Keratinocyte (primary cell): ENCODE measurements at regions not wholly inside any gene's neighbourhood (a gene's known extent, or its start where the extent isn't known, plus 50 kb on each side); places are given as distances from the start of the nearest gene placed in this dataset.

Experiments
- DNase-seq: peaks from one replicate; pipeline ENCODE4 v3.0.0-alpha.2; 2011; ENCODE audit warnings: low read depth, missing footprints, low spot score
- FAIRE-seq: peaks from 2 replicates; lab custom pipeline; 2011; peaks lifted over from hg19 to GRCh38; lab: Jason Lieb, UNC
- H2AFZ ChIP-seq: 2 replicates; pipeline ENCODE4 v1.6.0; 2012; ENCODE audit warnings: low read length, control low read depth, inconsistent platforms; ENCODE audit not compliant: control insufficient read depth
- H3K27ac ChIP-seq: 2 replicates; pipeline ENCODE4 v1.5.1; 2011; ENCODE audit warnings: low read length; ENCODE audit not compliant: control insufficient read depth, insufficient read depth
- H3K27me3 ChIP-seq: 3 replicates; pipeline ENCODE4 v1.6.0; 2011; ENCODE audit warnings: low read length; ENCODE audit not compliant: control insufficient read depth, insufficient read depth; ENCODE audit errors: extremely low read depth
- H3K36me3 ChIP-seq, 2 experiments: 2 replicates in 1 of 2; 3 replicates in 1 of 2; pipeline ENCODE4 v1.5.1; 2011; ENCODE audit warnings: low read length in 2 of 2, mild to moderate bottlenecking in 1 of 2; ENCODE audit not compliant: control insufficient read depth in 2 of 2, insufficient read depth in 2 of 2; ENCODE audit errors: extremely low read depth in 1 of 2
- H3K4me1 ChIP-seq: 3 replicates; pipeline ENCODE4 v1.5.1; 2011; ENCODE audit warnings: low read length; ENCODE audit not compliant: control insufficient read depth, insufficient read depth; ENCODE audit errors: extremely low read depth
- H3K4me2 ChIP-seq: 3 replicates; pipeline ENCODE4 v1.6.0; 2011; ENCODE audit warnings: low read depth, low read length; ENCODE audit not compliant: control insufficient read depth, insufficient read depth; ENCODE audit errors: extremely low read depth
- H3K4me3 ChIP-seq, 3 experiments: fragments of 200-600 bp in 1 of 3; sonication (generic) in 1 of 3; 2 replicates in 2 of 3; 3 replicates in 1 of 3; pipeline ENCODE4 v1.5.1; 2011 to 2016; ENCODE audit warnings: low read length in 3 of 3, mild to moderate bottlenecking in 3 of 3, control low read depth in 2 of 3, inconsistent platforms in 1 of 3, low read depth in 1 of 3, mixed read lengths in 1 of 3, mixed run types in 1 of 3, moderate library complexity in 1 of 3; ENCODE audit not compliant: control insufficient read depth in 2 of 3, insufficient read depth in 2 of 3; ENCODE audit errors: extremely low read depth in 1 of 3
- H3K79me2 ChIP-seq: 2 replicates; pipeline ENCODE4 v1.6.0; 2012; ENCODE audit warnings: low read length; ENCODE audit not compliant: control insufficient read depth, insufficient read depth
- H3K9ac ChIP-seq: 3 replicates; pipeline ENCODE4 v1.6.0; 2011; ENCODE audit warnings: low read length; ENCODE audit not compliant: control insufficient read depth, insufficient read depth; ENCODE audit errors: extremely low read depth
- H3K9me1 ChIP-seq: 3 replicates; pipeline ENCODE4 v1.6.0; 2011; ENCODE audit warnings: low read length; ENCODE audit not compliant: control insufficient read depth, insufficient read depth; ENCODE audit errors: extremely low read depth
- H3K9me3 ChIP-seq: 2 replicates; pipeline ENCODE4 v1.5.1; 2012; ENCODE audit warnings: low read depth, low read length; ENCODE audit not compliant: control insufficient read depth
- H4K20me1 ChIP-seq: 3 replicates; pipeline ENCODE4 v1.6.0; 2011; ENCODE audit warnings: low read length; ENCODE audit not compliant: control insufficient read depth, insufficient read depth; ENCODE audit errors: extremely low read depth
- EZH2 ChIP-seq: IDR thresholded peaks from one replicate; pipeline ENCODE4 v1.6.1; 2012; ENCODE audit warnings: inconsistent platforms, mild to moderate bottlenecking, low read length, moderate library complexity
- dilution Hi-C: fragments of 300-500 bp; cut with MboI; formaldehyde crosslinking; loops from one replicate; pipeline ENCODE4 v1.7.0; 2020; ENCODE audit warnings: low sequenced_read_pairs; ENCODE audit not compliant: extremely low pct_ligation_motif_present
- TF ChIP-seq, protein P1 (sequence below), 3 experiments: IDR thresholded peaks in 1 of 3; conservative IDR thresholded peaks in 1 of 3; optimal IDR thresholded peaks in 1 of 3; 2 replicates in 2 of 3; 3 replicates in 1 of 3; pipeline versions ENCODE3 to v1.5.1; 2011; ENCODE audit warnings: low read length in 3 of 3, mild to moderate bottlenecking in 3 of 3, moderate library complexity in 2 of 3, control low read depth in 1 of 3, inconsistent platforms in 1 of 3; ENCODE audit not compliant: insufficient read depth in 2 of 3; ENCODE audit errors: extremely low read depth in 1 of 3

DNA sequence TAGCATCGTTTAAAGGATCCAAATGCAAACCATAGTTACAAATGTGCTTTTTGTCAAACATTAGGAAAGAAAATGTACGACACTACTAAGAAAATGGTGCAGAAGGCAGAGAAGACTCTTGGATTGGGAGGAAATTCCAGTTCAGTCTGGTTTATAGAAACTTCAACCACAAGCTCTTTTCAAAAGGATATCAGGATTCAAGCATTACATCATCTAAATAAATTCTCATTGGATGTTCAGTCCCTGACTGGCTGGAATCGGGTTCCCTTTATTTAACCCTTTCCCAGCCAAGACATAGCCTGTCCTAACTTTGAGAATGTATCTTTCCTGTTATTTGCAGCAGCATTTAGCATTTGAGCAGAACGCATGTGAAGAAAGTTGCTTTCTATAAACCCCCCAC, 184.6 kb downstream of the LMO4 start:
- Histone ChIP-seq H2AFZ (no peak overlapping the region), H4K20me1 (no peaks in the 10 kb centered on the region), H3K9me3 (no peaks in the 10 kb centered on the region), H3K4me2 (no peak overlapping the region), H3K9me1 (no peaks in the 10 kb centered on the region), H3K79me2 (no peaks in the 10 kb centered on the region), H3K27me3 (no peaks in the 10 kb centered on the region), H3K4me1 (no peaks in the 10 kb centered on the region), H3K4me3 (no peak overlapping the region), H3K27ac (no peak overlapping the region), H3K36me3 (no peaks in the 10 kb centered on the region), H3K9ac (no peak overlapping the region)
- FAIRE-seq (no peak), DNase-seq (no peak)
- dilution Hi-C loops = no loop called here
- TF ChIP-seq, protein P1, sequence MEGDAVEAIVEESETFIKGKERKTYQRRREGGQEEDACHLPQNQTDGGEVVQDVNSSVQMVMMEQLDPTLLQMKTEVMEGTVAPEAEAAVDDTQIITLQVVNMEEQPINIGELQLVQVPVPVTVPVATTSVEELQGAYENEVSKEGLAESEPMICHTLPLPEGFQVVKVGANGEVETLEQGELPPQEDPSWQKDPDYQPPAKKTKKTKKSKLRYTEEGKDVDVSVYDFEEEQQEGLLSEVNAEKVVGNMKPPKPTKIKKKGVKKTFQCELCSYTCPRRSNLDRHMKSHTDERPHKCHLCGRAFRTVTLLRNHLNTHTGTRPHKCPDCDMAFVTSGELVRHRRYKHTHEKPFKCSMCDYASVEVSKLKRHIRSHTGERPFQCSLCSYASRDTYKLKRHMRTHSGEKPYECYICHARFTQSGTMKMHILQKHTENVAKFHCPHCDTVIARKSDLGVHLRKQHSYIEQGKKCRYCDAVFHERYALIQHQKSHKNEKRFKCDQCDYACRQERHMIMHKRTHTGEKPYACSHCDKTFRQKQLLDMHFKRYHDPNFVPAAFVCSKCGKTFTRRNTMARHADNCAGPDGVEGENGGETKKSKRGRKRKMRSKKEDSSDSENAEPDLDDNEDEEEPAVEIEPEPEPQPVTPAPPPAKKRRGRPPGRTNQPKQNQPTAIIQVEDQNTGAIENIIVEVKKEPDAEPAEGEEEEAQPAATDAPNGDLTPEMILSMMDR (optimal IDR thresholded peaks at IDR 0.05 in 1 of 3, IDR thresholded peaks at IDR 0.05 in 1 of 3, conservative IDR thresholded peaks at IDR 0.05 in 1 of 3; ENCODE audit: extremely low read depth in 1 of 3, insufficient read depth in 2 of 3, low read length in 3 of 3) = no peak
- no peak for TF ChIP-seq EZH2

DNA sequence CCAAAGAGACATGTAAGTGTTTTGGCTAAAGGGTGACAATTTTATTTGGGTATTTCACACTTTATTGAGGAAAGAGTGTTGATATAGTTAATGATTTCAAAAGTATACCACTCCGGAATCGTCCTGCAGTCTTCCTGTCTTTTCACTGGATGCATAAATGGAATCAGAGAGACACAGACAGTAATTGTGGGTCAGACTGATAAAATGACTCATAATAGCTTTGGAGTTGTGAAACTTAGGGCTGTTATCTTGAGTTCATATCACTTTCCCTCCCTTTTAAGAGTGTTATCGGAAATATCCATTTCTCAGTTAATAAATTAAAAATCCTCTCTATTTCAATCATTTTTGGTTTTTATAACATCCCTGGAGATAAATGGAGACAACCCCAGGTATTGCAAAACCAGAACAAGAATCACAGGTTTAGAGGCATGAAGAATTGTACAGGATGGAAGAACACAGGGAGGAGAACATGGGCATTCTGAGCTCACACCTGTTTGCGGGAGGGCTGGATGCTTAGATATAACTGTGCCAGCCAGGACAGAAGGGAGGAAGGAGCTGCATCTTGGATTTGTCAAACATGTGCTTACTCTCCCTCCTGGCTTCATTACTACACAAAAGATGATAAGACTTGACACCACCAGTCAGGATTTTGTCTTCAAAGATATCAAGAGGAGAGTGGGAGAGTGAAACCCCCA, 185.4 kb downstream of the LMO4 start:
- Histone ChIP-seq H3K4me1 (no peaks in the 10 kb centered on the region), H3K4me2 (no peak overlapping the region), H3K9me1 (no peaks in the 10 kb centered on the region), H3K4me3 (no peak overlapping the region), H2AFZ (no peak overlapping the region), H3K79me2 (no peaks in the 10 kb centered on the region), H3K36me3 (no peaks in the 10 kb centered on the region), H4K20me1 (no peaks in the 10 kb centered on the region), H3K27ac (no peak overlapping the region), H3K9ac (no peak overlapping the region), H3K27me3 (no peaks in the 10 kb centered on the region), H3K9me3 (no peaks in the 10 kb centered on the region)
- DNase-seq (no peak), FAIRE-seq (no peak)
- dilution Hi-C loops = no loop called here
- TF ChIP-seq, protein P1 (optimal IDR thresholded peaks at IDR 0.05 in 1 of 3, IDR thresholded peaks at IDR 0.05 in 1 of 3, conservative IDR thresholded peaks at IDR 0.05 in 1 of 3; ENCODE audit: extremely low read depth in 1 of 3, insufficient read depth in 2 of 3, low read length in 3 of 3) = no peak
- no peak for TF ChIP-seq EZH2
